ENCODE measurements at regions not wholly inside any gene's neighbourhood (a gene's known extent, or its start where the extent isn't known, plus 50 kb on each side); places are given as distances from the start of the nearest gene placed in this dataset.

GRCh38 chr15:39135989-39136388 lies 444.9 kb upstream of the THBS1 start:
- no peak for TF ChIP-seq EZH2 (IDR thresholded peaks at IDR 0.05; ENCODE audit: insufficient read depth, low read length)
- no peak for TF ChIP-seq CTCF (IDR thresholded peaks at IDR 0.05; ENCODE audit: insufficient read depth, low read depth, low read length)
